ENCODE measurements at regions not wholly inside any gene's neighbourhood (a gene's known extent, or its start where the extent isn't known, plus 50 kb on each side); places are given as distances from the start of the nearest gene placed in this dataset.

- DNase-seq (ENCODE audit: low read depth, low spot score) (no peak), ATAC-seq (no peak)
- Histone ChIP-seq H3K4me1 (ENCODE audit: control insufficient read depth in 1 of 2, insufficient read depth in 2 of 2, low read length in 2 of 2) (no peaks in the 10 kb centered on the region), H3K27ac (ENCODE audit: low read depth, low read length) (no peak overlapping the region), H3K36me3 (ENCODE audit: control insufficient read depth in 1 of 2, insufficient read depth in 2 of 2, low read length in 2 of 2) (no peaks in the 10 kb centered on the region), H3K27me3 (ENCODE audit: insufficient read depth, low read length) (no peaks in the 10 kb centered on the region), H3K4me3 (replicated peaks in 1 of 2; ENCODE audit: low read depth in 1 of 2, low read length in 2 of 2) (no peak overlapping the region), H4K20me1 (ENCODE audit: insufficient read depth) (no peaks in the 10 kb centered on the region), H3K4me2 (ENCODE audit: low read length) (no peak overlapping the region), H3K9me2 (ENCODE audit: insufficient read depth) (no peaks in the 10 kb centered on the region), H3K9ac (ENCODE audit: low read length) (no peak overlapping the region), H2AFZ (ENCODE audit: low read depth, low read length, poor library complexity, severe bottlenecking) (no peak overlapping the region), H3K9me3 (ENCODE audit: control insufficient read depth in 1 of 2, insufficient read depth in 1 of 2, low read depth in 1 of 2, low read length in 2 of 2) (no peaks in the 10 kb centered on the region; a peak in 1 of 4 replicates), H3K79me2 (ENCODE audit: insufficient read depth, low read length) (no peaks in the 10 kb centered on the region)
- TF ChIP-seq JUND (IDR thresholded peaks at IDR 0.05) (no peak), POLR2AphosphoS5 (IDR thresholded peaks at IDR 0.05; ENCODE audit: low read depth, low read length) (no peak), ZBTB33 (IDR thresholded peaks at IDR 0.05; ENCODE audit: extremely low read depth, insufficient replicate concordance, low read length) (no peak), POLR2A (IDR thresholded peaks at IDR 0.05; ENCODE audit: borderline replicate concordance, extremely low read depth, insufficient read depth, insufficient read length) (no peak), FOSL1 (IDR thresholded peaks at IDR 0.05; ENCODE audit: low read depth) (no peak), EGR1 (IDR thresholded peaks at IDR 0.05; ENCODE audit: low read depth) (no peak), YY1 (IDR thresholded peaks at IDR 0.05; ENCODE audit: extremely low read depth, insufficient replicate concordance, low read depth, low read length) (no peak), CTCF (IDR thresholded peaks at IDR 0.05 in 2 of 3, conservative IDR thresholded peaks at IDR 0.05 in 1 of 3; ENCODE audit: borderline replicate concordance in 1 of 3, insufficient read depth in 1 of 3, low read depth in 2 of 3, low read length in 2 of 3) (no peak), ZFX (IDR thresholded peaks at IDR 0.05) (no peak), CBX3 (IDR thresholded peaks at IDR 0.05; ENCODE audit: low read depth) (no peak), REST (IDR thresholded peaks at IDR 0.05; ENCODE audit: low read depth) (no peak), SP1 (IDR thresholded peaks at IDR 0.05; ENCODE audit: low read depth) (no peak)
- POLR2A ChIA-PET, result no interaction called here
- intact Hi-C loops (cut with micrococcal nuclease), result no loop called here
- RAD21 ChIA-PET (ENCODE audit: low non-redundant PET in 1 of 2, low total read pairs in 2 of 2, uncharacterized antibody in 2 of 2, unreplicated experiment in 2 of 2), result no interaction called here
- BruUV-seq (replicated peaks), result no TSS peak
- CTCF ChIA-PET, result no interaction called here
These were observed 293.8 kb downstream of the CTTN start for GRCh38 chr11:70692131-70692530.
